22Rv1 (cell line): ENCODE measurements at regions not wholly inside any gene's neighbourhood (a gene's known extent, or its start where the extent isn't known, plus 50 kb on each side); places are given as distances from the start of the nearest gene placed in this dataset.

Source experiments
- CTCF ChIP-seq: fragments of 450-650 bp; IDR thresholded peaks from 2 replicates; pipeline ENCODE4 v1.5.1; 2017; ENCODE audit warnings: mild to moderate bottlenecking
- ZFX ChIP-seq: fragments of 450-650 bp; IDR thresholded peaks from 2 replicates; pipeline ENCODE4 v1.6.1; 2017; ENCODE audit warnings: antibody characterized with exemption, borderline replicate concordance

GRCh38 chr3:187929112-187929816, 184.0 kb upstream of the BCL6 start:
- no peak for TF ChIP-seq CTCF
- TF ChIP-seq ZFX, result no peak
